ENCODE measurements at regions not wholly inside any gene's neighbourhood (a gene's known extent, or its start where the extent isn't known, plus 50 kb on each side); places are given as distances from the start of the nearest gene placed in this dataset.

GRCh38 chr11:112343368-112344039, 82.8 kb upstream of the PLET1 start:
- Histone ChIP-seq H3K27ac (no peak overlapping the region), H3K9me3 (no peaks in the 10 kb centered on the region), H3K4me1 (ENCODE audit: insufficient read depth) (no peaks in the 10 kb centered on the region), H3K36me3 (no peaks in the 10 kb centered on the region), H3K27me3 (no peaks in the 10 kb centered on the region), H3K4me3 (no peak overlapping the region)
- TF ChIP-seq CTCF (IDR thresholded peaks at IDR 0.05) (no peak), EP300 (IDR thresholded peaks at IDR 0.05) (no peak), POLR2A (IDR thresholded peaks at IDR 0.05) (no peak)
- 54 to 67% (median 62%) methylated on average over 6 of the region's 6 CpGs for WGBS, 3 donors
- intact Hi-C loops (cut with DNase I): no loop called here
- no peak for DNase-seq

DNA sequence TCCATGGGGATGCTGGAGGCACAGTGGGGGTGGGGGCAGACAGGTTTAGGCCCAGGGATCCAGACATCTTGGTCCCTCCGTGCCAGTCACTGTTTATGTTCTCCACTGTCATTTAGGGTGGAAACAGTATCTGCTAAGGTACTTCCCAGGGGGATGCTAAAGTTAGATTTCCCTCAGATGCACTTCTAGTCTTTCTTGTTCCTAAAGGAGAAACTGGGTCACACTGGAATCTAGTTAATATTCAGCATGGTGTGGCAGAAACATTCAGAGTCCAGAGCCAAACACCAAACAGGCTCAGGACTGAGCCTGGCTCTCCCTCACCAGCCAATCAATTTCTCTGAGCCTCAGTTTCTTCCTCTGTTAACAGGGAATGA, 83.4 kb upstream of the PLET1 start:
- no peak for DNase-seq
- Histone ChIP-seq H3K27ac (no peak overlapping the region), H3K4me1 (ENCODE audit: insufficient read depth) (no peaks in the 10 kb centered on the region), H3K4me3 (no peak overlapping the region), H3K36me3 (no peaks in the 10 kb centered on the region), H3K27me3 (no peaks in the 10 kb centered on the region), H3K9me3 (no peaks in the 10 kb centered on the region)
- TF ChIP-seq POLR2A (IDR thresholded peaks at IDR 0.05) (no peak), EP300 (IDR thresholded peaks at IDR 0.05) (no peak), CTCF (IDR thresholded peaks at IDR 0.05) (no peak)
- intact Hi-C loops (cut with DNase I): no loop called here
- WGBS, 3 donors: 80 to 85% (median 85%) methylated on average over 1 of the region's 1 CpG

- Histone ChIP-seq H3K4me3 (no peak overlapping the region), H3K27me3 (no peaks in the 10 kb centered on the region), H3K9me3 (no peaks in the 10 kb centered on the region), H3K27ac (no peak overlapping the region), H3K36me3 (no peaks in the 10 kb centered on the region), H3K4me1 (ENCODE audit: insufficient read depth) (no peaks in the 10 kb centered on the region)
- TF ChIP-seq CTCF (IDR thresholded peaks at IDR 0.05) (no peak), EP300 (IDR thresholded peaks at IDR 0.05) (no peak), POLR2A (IDR thresholded peaks at IDR 0.05) (no peak)
- intact Hi-C loops (cut with DNase I): no loop called here
- WGBS, 3 donors: 77 to 87% (median 78%) methylated on average over 3 of the region's 3 CpGs
- DNase-seq: no peak
These were observed 84.5 kb upstream of the PLET1 start for GRCh38 chr11:112345166-112345565.

GRCh38 chr11:112345706-112346105, 85.0 kb upstream of the PLET1 start:
- no peak for DNase-seq
- Histone ChIP-seq H3K4me3 (no peak overlapping the region), H3K27me3 (no peaks in the 10 kb centered on the region), H3K9me3 (no peaks in the 10 kb centered on the region), H3K4me1 (ENCODE audit: insufficient read depth) (no peaks in the 10 kb centered on the region), H3K27ac (no peak overlapping the region), H3K36me3 (no peaks in the 10 kb centered on the region)
- TF ChIP-seq POLR2A (IDR thresholded peaks at IDR 0.05) (no peak), CTCF (IDR thresholded peaks at IDR 0.05) (no peak), EP300 (IDR thresholded peaks at IDR 0.05) (no peak)
- intact Hi-C loops (cut with DNase I): no loop called here
- 66 to 78% (median 77%) methylated on average over 4 of the region's 4 CpGs for WGBS, 3 donors

Measured in ovary (tissue), 7 donors.